LNCaP clone FGC (cell line): ENCODE measurements at regions not wholly inside any gene's neighbourhood (a gene's known extent, or its start where the extent isn't known, plus 50 kb on each side); places are given as distances from the start of the nearest gene placed in this dataset.

ENCODE experiments used
- DNase-seq: peaks from one replicate; pipeline ENCODE4 v3.0.0-alpha.2; 2011; ENCODE audit warnings: low read depth
- H3K4me3 ChIP-seq: 2 replicates; pipeline ENCODE4 v1.5.1; 2011; ENCODE audit warnings: mild to moderate bottlenecking, low read depth, low read length, control low read depth
- CTCF ChIP-seq: IDR thresholded peaks from 2 replicates; pipeline ENCODE4 v1.5.1; 2012; ENCODE audit warnings: mild to moderate bottlenecking; ENCODE audit not compliant: control insufficient read depth, insufficient read depth; ENCODE audit errors: extremely low read depth

DNA sequence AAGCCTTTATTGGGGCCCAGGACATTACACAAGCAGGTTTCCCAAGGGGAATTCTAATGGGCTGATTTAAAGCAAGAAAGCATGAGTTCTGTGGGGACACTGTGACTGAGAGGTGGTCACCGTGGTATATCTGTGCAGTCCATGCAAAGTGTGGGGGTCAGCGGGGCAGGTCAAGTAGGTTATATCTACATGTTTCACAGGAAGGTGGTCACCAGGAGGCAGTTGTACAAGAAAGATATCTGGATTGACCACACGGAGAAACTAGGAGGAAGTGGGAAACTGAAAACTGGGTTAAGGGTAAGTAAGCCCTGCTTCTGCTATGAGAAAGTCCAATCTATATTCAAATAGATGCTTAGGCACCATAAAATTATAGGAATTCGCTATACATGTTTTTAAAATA, 77.8 kb upstream of the CNOT2 start:
- no peak for TF ChIP-seq CTCF
- H3K4me3 ChIP-seq = no peak overlapping the region
- no peak for DNase-seq

DNA sequence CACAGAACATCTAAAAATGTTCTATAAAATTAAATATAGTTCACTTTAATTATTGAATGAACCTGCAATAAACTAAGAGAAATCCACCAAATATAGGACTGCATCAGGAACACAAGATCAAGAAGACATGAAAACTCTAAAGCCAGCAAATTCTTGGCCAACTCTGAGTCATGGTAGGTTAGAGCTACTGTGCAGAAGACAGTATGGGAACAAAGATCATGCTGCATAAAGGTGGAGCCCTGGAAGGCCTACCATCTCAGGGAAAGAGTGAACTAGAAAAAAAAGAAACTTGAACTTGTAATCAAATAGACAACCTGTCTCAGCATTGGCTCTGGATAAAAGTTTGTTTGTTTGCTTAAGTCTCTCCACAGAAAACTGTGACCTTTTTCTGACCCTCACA, 66.9 kb upstream of the CNOT2 start:
- H3K4me3 ChIP-seq = no peak overlapping the region
- TF ChIP-seq CTCF = no peak
- DNase-seq = no peak

- no peak for TF ChIP-seq CTCF
- DNase-seq = no peak
- no peak overlapping the region for H3K4me3 ChIP-seq
Observed at GRCh38 chr12:70177631-70178030, 65.6 kb upstream of the CNOT2 start.

DNA sequence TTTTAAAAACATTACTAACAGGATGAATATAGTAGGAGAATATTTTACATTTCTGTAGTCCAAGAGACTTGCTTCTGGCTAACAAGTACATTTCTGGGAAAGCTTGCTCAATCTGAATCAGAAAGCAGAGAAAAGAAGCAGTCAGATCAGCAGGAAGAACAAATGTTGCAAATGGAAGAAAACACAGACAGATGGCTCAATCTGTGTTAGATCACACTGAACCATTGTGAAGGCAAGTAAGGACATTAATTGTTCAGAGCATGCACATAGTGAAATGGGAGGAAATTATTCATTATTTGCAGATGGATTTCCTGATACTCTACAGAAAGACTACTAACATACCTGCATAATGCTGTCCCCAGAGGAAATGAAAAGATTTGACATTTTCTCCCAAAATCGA, 65.2 kb upstream of the CNOT2 start:
- no peak for DNase-seq
- H3K4me3 ChIP-seq = no peak overlapping the region
- TF ChIP-seq CTCF = no peak

DNA sequence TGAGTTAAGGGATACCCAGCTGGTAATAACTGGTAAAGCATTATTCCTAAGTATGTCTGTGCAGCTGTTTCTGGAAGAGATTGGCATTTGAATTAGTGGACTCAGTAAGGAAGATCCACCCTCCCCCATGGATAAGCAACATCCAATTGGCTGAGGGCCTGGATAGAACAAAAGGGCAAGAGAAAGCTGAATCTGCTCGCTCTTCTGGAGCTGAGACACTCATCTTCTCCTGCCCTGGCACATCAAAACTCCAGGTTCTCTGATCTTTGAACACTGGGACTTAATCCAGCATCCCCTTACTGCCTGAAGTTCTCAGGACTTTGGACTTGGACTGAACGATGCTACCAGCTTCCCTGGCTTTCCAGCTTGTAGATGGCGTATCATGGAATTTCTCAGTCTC, 63.1 kb upstream of the CNOT2 start:
- no peak overlapping the region for H3K4me3 ChIP-seq
- no peak for TF ChIP-seq CTCF
- DNase-seq = no peak

GRCh38 chr12:70185301-70185700, 57.9 kb upstream of the CNOT2 start:
- H3K4me3 ChIP-seq = no peak overlapping the region
- no peak for TF ChIP-seq CTCF
- no peak for DNase-seq

DNA sequence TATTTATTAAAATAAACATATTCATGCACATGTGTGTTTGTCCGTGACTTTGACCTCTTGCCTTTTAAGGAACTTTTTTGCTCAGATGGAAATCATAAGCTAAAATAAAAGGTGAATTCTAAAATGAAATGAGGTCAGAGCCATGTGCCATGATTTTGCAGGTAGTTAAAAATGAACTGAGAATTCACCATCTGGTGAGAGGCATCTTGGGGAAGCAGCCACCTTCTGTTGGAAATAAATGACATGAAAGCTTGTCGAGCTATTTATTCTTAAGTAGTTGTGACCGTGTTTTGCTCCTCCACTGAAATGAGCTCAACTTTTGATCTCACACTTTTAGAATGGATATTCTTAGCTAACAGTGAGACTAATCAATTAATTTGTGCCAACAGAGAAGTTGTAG, 56.8 kb upstream of the CNOT2 start:
- no peak for DNase-seq
- no peak overlapping the region for H3K4me3 ChIP-seq
- no peak for TF ChIP-seq CTCF
